ENCODE measurements at regions not wholly inside any gene's neighbourhood (a gene's known extent, or its start where the extent isn't known, plus 50 kb on each side); places are given as distances from the start of the nearest gene placed in this dataset.

DNA sequence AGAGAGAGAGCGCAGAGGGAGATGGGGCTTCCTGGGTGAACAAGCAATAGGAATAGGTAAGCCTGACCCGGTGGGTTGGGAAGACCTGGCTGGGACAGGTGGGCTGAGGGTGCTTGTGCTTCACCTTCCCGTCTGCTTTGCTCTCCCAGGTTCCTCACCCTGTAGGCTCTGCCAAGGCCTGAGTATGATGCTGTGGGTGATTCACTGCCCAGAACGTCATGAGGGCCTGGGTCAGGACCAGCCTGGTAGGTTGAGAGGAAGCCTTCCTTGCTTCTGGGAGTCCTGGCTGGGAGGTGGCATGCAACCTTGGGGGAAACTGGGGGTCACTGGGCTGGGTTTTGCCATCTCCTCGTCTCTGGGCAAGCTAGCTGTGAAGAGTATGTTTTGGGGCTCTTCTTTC is 220.2 kb upstream of the APCDD1 start:
- TF ChIP-seq POLR2AphosphoS5 (IDR thresholded peaks at IDR 0.05; ENCODE audit: borderline replicate concordance, low read depth, low read length) (no peak), EZH2 (IDR thresholded peaks at IDR 0.05) (no peak), FOXP2 (optimal IDR thresholded peaks at IDR 0.05; ENCODE audit: control extremely low read depth, extremely low read length, insufficient read depth) (no peak)
